ENCODE measurements at regions not wholly inside any gene's neighbourhood (a gene's known extent, or its start where the extent isn't known, plus 50 kb on each side); places are given as distances from the start of the nearest gene placed in this dataset.

DNA sequence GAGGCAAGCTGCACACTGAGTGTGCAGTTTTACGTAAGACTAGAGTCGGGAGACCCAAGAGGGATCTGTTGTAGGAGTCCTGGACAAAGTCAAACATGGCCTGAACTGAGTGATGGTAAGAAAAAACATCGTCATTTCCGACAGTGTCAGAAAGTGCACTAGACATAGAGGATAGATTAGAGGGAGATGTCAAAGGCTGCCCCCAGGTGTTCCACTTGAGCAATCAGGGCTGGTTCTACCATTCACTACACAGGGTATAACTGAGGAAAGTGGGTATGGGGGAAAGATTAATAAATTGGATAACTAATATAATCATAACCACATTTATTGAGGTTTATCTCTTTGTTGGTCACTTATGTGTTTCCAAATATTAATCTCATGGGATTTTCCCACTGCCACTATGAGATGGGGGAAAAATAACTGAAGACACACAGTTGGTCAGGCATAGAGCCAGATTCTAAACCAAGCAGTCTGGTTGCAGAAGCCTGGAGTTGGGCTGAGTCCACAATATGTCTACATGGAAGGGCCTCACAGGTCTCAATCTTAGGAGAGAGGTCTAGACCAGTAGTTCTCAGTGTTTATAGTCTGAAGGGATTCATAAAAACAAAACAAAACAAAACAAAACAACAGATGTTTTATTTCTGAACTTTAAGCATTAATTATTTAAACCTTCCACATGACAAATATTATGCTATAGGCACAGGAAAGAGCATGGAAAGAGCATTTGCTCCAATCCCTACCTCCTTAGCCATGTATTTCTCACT, 766.5 kb downstream of the NTRK3 start:
- DNase-seq: no peak
- no peak overlapping the region for H3K4me3 ChIP-seq (ENCODE audit: low read length)
- no peaks in the 10 kb centered on the region for H3K36me3 ChIP-seq (ENCODE audit: insufficient read depth, low read length)
- intact Hi-C loops (cut with DNase I, micrococcal nuclease): no loop called here
- H3K27me3 Mint-ChIP-seq: no peaks in the 10 kb centered on the region
- H3K9me3 Mint-ChIP-seq: no peaks in the 10 kb centered on the region
- ChIA-PET POLR2A (no interaction called here), CTCF (no interaction called here)
- H3K27ac ChIP-seq (ENCODE audit: low read depth in 1 of 2, low read length in 2 of 2): no peak overlapping the region
- TF ChIP-seq, protein P1, sequence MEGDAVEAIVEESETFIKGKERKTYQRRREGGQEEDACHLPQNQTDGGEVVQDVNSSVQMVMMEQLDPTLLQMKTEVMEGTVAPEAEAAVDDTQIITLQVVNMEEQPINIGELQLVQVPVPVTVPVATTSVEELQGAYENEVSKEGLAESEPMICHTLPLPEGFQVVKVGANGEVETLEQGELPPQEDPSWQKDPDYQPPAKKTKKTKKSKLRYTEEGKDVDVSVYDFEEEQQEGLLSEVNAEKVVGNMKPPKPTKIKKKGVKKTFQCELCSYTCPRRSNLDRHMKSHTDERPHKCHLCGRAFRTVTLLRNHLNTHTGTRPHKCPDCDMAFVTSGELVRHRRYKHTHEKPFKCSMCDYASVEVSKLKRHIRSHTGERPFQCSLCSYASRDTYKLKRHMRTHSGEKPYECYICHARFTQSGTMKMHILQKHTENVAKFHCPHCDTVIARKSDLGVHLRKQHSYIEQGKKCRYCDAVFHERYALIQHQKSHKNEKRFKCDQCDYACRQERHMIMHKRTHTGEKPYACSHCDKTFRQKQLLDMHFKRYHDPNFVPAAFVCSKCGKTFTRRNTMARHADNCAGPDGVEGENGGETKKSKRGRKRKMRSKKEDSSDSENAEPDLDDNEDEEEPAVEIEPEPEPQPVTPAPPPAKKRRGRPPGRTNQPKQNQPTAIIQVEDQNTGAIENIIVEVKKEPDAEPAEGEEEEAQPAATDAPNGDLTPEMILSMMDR (IDR thresholded peaks at IDR 0.05): no peak
- no peak overlapping the region for H3K27ac Mint-ChIP-seq
- H3K4me1 Mint-ChIP-seq (ENCODE audit: low read depth): no peaks in the 10 kb centered on the region
- no peak for ATAC-seq (ENCODE audit: poor library complexity)
- no peaks in the 10 kb centered on the region for H3K36me3 Mint-ChIP-seq (ENCODE audit: low read depth)
- H3K27me3 ChIP-seq (ENCODE audit: control insufficient read depth in 1 of 2, insufficient read depth in 2 of 2, low read length in 2 of 2): peaks cover 0 to 2% of the 10 kb centered on the region in 2 experiments
- H3K4me3 Mint-ChIP-seq: no peak overlapping the region
- no peaks in the 10 kb centered on the region for H3K9me3 ChIP-seq (ENCODE audit: control insufficient read depth in 1 of 2, insufficient read depth in 1 of 2, low read length in 2 of 2)
- no peaks in the 10 kb centered on the region for H3K4me1 ChIP-seq (ENCODE audit: insufficient read depth, low read length)

DNA sequence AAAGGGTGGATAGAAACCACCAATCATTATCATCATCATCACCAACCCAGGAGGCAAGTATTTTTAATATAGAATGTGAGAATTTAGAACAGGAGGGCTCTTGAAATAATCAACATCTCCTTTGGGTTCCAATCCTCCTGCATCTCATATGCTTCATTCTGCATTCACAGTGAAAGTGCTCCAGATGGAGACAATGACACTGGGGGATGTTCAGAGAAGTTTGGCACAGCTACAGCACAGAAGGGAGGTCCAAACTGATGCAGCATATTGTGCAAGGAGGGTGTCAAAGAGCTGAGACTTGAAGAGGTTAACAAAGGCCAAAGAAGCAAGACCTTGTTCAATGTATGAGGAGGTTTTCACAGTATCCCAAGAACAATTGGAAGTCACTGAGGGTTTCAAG, 767.1 kb downstream of the NTRK3 start:
- Mint-ChIP-seq H3K27me3 (no peaks in the 10 kb centered on the region), H3K36me3 (ENCODE audit: low read depth) (no peaks in the 10 kb centered on the region), H3K4me3 (no peak overlapping the region), H3K9me3 (no peaks in the 10 kb centered on the region), H3K4me1 (ENCODE audit: low read depth) (no peaks in the 10 kb centered on the region), H3K27ac (no peak overlapping the region)
- DNase-seq (no peak), ATAC-seq (ENCODE audit: poor library complexity) (no peak)
- TF ChIP-seq, protein P1 (IDR thresholded peaks at IDR 0.05): no peak
- POLR2A ChIA-PET: no interaction called here
- H3K36me3 ChIP-seq (ENCODE audit: insufficient read depth, low read length): no peaks in the 10 kb centered on the region
- no peak overlapping the region for H3K27ac ChIP-seq (ENCODE audit: low read depth in 1 of 2, low read length in 2 of 2)
- no peaks in the 10 kb centered on the region for H3K9me3 ChIP-seq (ENCODE audit: control insufficient read depth in 1 of 2, insufficient read depth in 1 of 2, low read length in 2 of 2)
- H3K4me3 ChIP-seq (ENCODE audit: low read length): no peak overlapping the region
- intact Hi-C loops (cut with DNase I, micrococcal nuclease): no loop called here
- H3K4me1 ChIP-seq (ENCODE audit: insufficient read depth, low read length): no peaks in the 10 kb centered on the region
- CTCF ChIA-PET: no interaction called here
- peaks cover 0 to 2% of the 10 kb centered on the region in 2 experiments for H3K27me3 ChIP-seq (ENCODE audit: control insufficient read depth in 1 of 2, insufficient read depth in 2 of 2, low read length in 2 of 2)

DNA sequence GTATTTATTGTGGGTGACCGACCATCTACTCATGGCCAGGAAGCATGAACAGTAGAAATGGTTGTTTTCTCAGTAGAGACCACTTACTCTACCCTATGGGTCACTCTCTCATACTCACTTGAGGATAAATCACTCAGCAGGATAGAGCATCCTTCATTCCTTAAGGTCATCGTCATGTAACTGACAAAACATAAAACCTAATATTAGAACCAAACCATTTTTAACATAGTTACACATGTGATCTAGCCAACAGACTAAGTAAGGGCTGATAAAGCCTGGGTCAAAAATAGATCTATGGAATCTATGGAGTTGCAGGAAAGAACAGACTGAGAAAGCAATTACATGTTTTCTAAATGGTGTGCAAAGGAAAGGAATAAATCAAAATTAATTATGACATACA, 769.1 kb downstream of the NTRK3 start:
- TF ChIP-seq, protein P1 (IDR thresholded peaks at IDR 0.05): no peak
- no peaks in the 10 kb centered on the region for H3K4me1 ChIP-seq (ENCODE audit: insufficient read depth, low read length)
- peaks cover 0 to 2% of the 10 kb centered on the region in 2 experiments for H3K27me3 ChIP-seq (ENCODE audit: control insufficient read depth in 1 of 2, insufficient read depth in 2 of 2, low read length in 2 of 2)
- H3K27ac Mint-ChIP-seq: no peak overlapping the region
- no peak for ATAC-seq (ENCODE audit: poor library complexity)
- no peaks in the 10 kb centered on the region for H3K36me3 ChIP-seq (ENCODE audit: insufficient read depth, low read length)
- ChIA-PET CTCF (no interaction called here), POLR2A (no interaction called here)
- H3K27me3 Mint-ChIP-seq: no peaks in the 10 kb centered on the region
- H3K27ac ChIP-seq (ENCODE audit: low read depth in 1 of 2, low read length in 2 of 2): no peak overlapping the region
- no peaks in the 10 kb centered on the region for H3K9me3 ChIP-seq (ENCODE audit: control insufficient read depth in 1 of 2, insufficient read depth in 1 of 2, low read length in 2 of 2)
- H3K9me3 Mint-ChIP-seq: no peaks in the 10 kb centered on the region
- intact Hi-C loops (cut with DNase I, micrococcal nuclease): no loop called here
- no peak for DNase-seq
- no peak overlapping the region for H3K4me3 Mint-ChIP-seq
- H3K4me1 Mint-ChIP-seq (ENCODE audit: low read depth): no peaks in the 10 kb centered on the region
- H3K36me3 Mint-ChIP-seq (ENCODE audit: low read depth): no peaks in the 10 kb centered on the region
- H3K4me3 ChIP-seq (ENCODE audit: low read length): no peak overlapping the region

All from CD4-positive, alpha-beta T cell (primary cell).